HG03280 (cell line): ENCODE measurements at regions not wholly inside any gene's neighbourhood (a gene's known extent, or its start where the extent isn't known, plus 50 kb on each side); places are given as distances from the start of the nearest gene placed in this dataset.
"Not testable (repeated sequence)": the region's sequence is repeated elsewhere in the genome, so short reads cannot be mapped to it uniquely, and the experiment has no call there.

Experiments
- ATAC-seq: cut with Tn5 transposase; IDR thresholded peaks from one replicate; pipeline ENCODE4 v1.9.1; 2021; ENCODE audit warnings: mild to moderate bottlenecking, moderate library complexity; ENCODE audit not compliant: unreplicated experiment

DNA sequence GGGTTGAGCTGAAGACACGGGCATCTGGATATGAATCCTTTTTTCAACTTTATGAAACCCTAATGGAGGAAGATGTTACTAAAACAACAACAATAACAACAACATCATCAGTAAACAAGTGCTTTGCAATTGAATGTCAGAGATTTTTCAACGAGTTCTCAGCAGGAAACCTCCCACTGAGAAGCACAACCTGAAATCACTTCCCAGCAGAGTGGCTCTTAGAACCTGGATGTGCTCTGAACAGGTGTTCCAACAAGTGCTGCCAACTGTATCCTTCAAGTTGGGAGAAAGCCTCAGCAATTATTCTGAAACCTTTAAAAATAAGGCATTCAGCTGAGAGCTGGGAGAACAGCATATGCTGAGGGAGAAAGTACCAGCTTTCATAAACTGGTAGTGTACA, 1622.7 kb upstream of the CELF4 start:
- ATAC-seq = no peak

- ATAC-seq = no peak
These were observed 1620.4 kb upstream of the CELF4 start for GRCh38 chr18:39186008-39186407.

GRCh38 chr18:39184176-39184575, 1618.6 kb upstream of the CELF4 start:
- no peak for ATAC-seq

DNA sequence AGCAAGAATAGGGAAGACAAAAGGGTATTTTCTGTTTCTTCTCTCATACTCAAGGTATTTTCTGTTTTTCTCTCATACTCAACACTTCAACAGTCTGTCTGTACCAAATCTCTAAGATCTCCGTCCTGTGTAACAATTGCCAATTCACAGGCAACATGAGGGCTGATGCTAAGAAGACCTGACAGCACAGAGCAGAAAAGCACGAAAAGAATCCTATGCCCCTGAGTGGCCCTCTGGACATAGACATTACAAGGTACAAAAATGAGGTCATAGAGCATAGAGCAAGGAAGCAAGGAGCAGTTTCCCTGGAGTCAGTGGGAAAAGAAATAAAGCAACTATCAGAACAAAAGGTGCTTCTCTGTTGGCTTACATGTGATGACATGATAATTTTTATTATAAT, 1612.6 kb upstream of the CELF4 start:
- no peak for ATAC-seq

DNA sequence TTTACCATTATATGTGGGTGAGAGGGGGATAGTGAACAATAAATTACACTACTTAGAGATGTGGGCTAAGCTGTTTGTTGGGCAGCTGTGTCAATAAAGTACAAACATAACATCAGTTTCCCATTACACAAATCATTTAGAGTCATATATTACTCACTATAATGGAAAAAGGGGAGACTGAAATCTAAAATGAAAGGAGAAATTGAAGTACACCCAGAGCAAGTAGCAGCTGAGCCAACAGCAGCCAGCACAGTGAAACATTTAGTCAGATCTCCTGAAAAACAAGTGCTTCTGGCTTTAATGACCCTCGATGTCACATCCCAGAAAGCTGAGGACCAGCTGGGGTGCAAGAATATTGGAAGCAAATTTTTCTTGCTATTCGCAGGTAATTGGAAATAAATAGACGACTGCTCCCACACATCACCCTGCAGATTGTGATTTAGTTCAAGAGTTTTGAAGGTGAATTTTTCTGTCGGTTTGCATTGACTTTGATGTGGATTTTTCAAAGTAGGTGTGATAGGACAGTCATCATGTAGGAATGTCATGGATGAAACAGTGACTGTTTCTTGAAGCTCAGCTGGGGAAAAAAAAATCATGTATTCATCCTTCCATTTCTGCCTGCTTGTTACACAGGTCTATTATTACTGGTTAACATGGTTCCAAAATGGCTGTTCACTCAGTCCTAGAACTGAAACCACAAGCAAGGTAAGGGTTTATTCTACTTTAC, 1607.3 kb upstream of the CELF4 start:
- ATAC-seq = no peak

- ATAC-seq = no peak
These were observed 1603.1 kb upstream of the CELF4 start for GRCh38 chr18:39168723-39169122.

GRCh38 chr18:39167990-39168389, 1602.4 kb upstream of the CELF4 start:
- ATAC-seq = no peak

DNA sequence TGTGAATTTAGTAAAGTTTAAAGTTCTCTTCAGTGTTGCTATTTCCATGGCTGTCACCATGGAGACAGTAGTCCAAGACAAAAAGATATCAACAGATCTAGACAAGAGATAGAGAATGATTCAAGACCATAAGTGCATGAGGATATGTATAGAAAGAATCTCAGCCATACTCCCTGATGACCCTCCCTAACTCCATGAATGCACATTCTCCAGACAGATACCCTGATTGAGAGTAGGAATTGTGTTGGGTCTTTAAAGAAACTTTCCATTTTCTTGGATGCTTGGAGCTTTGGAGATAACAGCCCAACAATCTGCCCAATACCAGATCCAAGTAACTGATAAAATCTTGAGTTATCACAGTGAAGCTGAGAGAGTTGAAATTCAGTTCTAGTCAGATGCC, 1601.2 kb upstream of the CELF4 start:
- ATAC-seq = no peak

- ATAC-seq = no peak
These were observed 1596.6 kb upstream of the CELF4 start for GRCh38 chr18:39162013-39162827.

DNA sequence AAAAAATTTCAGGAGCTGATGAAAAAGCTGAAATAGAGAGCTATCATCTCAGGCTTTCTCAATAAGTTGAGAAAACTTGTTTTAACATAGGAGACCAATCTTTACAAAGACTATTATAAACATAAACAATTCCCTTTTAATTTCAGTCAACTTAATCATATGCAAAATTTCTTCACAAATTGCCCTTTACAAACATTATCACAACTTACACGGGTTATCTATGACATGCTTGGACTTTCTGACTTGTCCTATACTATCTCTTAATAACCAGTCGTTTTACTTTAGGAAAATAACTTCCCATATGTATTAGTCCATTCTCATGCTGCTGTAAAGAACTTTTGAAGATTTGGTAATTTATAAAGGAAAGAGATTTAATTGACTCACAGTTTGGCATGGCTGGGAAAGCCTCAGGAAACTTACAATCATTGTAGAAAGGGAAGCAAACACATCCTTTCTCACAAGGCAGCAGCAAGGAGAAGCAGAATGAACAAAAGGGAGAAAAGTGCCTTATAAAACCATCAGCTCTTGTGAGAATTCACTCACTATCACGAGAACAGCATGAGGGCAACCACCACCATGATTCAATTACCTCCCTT, 1583.7 kb upstream of the CELF4 start:
- ATAC-seq = no peak

- no peak for ATAC-seq
These were observed 1568.7 kb upstream of the CELF4 start for GRCh38 chr18:39134255-39134654.

- ATAC-seq = not testable (repeated sequence)
These were observed 1561.9 kb upstream of the CELF4 start for GRCh38 chr18:39127538-39127937.

DNA sequence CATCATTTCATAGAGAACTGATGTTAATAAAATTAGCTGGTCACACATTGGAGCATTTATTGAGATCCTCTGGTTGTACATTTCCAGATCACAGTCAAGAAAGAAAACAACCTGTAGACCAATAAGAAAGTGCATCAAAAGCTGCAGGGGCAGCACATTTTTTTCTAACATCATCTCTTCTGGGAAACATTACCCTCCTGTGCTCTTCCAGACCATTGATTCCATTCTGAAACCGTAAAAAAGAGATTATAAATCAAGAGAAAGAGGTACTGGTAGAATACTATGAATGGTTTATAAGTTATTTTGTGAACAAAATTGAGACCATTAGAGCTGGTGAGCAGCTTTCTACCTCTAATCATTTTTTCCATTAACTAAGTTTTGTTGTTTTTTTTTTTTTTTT, 1548.2 kb upstream of the CELF4 start:
- ATAC-seq = no peak

GRCh38 chr18:39105104-39105503, 1539.5 kb upstream of the CELF4 start:
- ATAC-seq = no peak

DNA sequence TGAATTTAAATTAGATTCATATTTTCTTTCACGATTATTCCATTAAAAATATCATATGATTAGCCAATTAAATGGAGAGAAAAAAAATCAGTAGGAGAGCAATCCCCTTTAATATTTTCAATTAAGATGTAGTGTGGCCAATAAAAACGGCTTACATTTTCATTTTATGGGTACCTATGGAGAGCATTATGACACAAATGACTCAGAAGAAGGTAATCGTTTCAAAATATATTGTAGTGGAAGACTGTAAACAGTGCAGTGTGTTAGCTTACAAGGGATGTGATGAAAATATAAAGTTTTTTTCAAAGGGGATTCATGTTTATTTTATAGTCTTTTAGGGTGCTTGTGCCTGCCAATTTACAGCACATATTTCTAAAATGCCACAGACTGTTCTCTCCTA, 1507.4 kb upstream of the CELF4 start:
- no peak for ATAC-seq

DNA sequence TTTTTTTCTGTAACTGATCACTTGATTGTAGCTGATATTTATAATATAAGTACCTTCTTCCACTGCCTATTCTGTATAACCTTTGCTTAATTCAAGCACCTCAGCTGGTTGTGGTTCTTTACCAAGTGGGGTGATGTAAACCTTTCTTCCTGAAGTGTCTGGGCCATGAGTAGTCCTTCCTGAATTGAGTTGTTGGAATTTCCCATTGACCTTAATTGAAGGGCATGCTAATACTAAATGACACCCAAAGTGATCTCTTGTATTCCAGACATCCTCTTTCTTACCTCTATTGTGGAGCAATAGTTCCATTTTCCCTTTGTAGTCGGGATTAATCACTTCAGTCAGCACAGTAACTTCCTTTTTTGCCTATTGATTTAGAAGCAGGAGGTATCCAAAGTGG, 1496.8 kb upstream of the CELF4 start:
- ATAC-seq = no peak

GRCh38 chr18:39058386-39059000, 1492.9 kb upstream of the CELF4 start:
- ATAC-seq = no peak

DNA sequence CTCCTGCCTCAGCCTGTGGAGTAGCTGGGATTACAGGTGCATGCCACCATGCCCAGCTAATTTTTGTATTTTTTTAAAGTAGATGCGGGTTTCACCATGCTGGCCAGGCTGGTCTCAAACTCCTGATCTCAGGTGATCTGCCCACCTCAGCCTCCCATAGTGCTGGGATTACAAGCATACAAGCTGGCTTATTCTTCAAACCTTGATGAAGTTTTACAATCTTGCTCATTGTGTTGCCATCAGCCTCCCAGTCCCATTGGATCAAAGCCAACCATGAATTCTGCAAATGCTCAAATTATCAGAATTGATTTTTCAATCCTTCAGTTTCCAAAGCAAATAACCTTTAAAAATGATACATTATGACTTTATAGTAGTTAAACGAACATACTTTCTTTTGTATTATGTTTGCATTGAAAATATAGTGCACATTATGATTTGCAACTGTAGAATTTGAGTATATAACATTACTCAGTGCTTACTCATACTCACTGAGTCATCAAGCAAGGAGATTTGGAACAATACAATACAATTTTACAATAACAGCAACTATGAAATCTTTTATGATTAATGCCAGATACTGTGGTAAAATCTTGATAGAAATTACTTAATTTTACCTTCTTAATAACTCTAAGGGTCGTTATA, 1491.9 kb upstream of the CELF4 start:
- ATAC-seq = no peak

DNA sequence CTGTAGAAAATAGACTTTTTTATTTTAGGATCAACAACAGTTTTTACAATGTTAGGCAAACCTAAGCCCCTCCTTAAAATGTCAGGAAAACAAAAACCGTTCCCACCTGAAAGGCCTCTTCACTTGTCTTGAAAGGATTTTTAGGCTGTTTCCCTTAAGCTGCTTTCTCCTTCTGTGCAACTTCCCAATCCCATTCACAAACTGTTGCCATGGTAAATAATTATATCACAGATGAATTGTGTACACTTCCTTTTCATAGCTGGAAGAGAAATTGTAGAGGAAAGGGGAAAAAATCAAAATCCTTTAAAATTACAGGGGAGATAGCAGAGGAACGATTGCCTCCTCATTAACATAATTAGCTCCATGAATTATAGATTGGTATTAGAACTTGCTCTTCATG, 1488.0 kb upstream of the CELF4 start:
- no peak for ATAC-seq

- no peak for ATAC-seq
These were observed 1485.4 kb upstream of the CELF4 start for GRCh38 chr18:39051013-39051412.

- no peak for ATAC-seq
These were observed 1474.2 kb upstream of the CELF4 start for GRCh38 chr18:39039813-39040212.
